HG03558 (cell line): ENCODE measurements at regions not wholly inside any gene's neighbourhood (a gene's known extent, or its start where the extent isn't known, plus 50 kb on each side); places are given as distances from the start of the nearest gene placed in this dataset.
"Not testable (repeated sequence)": the region's sequence is repeated elsewhere in the genome, so short reads cannot be mapped to it uniquely, and the experiment has no call there.

Source experiments
- ATAC-seq: cut with Tn5 transposase; IDR thresholded peaks from one replicate; pipeline ENCODE4 v1.9.1; 2021; ENCODE audit warnings: moderate number of reproducible peaks; ENCODE audit not compliant: unreplicated experiment; ENCODE audit errors: extremely low read depth

GRCh38 chr9:71302776-71303175 is 181.4 kb upstream of the TRPM3 start:
- no peak for ATAC-seq

- no peak for ATAC-seq
Measured at GRCh38 chr9:71295928-71296327, 174.5 kb upstream of the TRPM3 start.

GRCh38 chr9:71286146-71286545 is 164.7 kb upstream of the TRPM3 start:
- no peak for ATAC-seq

GRCh38 chr9:71285191-71285656 is 163.8 kb upstream of the TRPM3 start:
- peak; percentile 72 for ATAC-seq

- not testable (repeated sequence) for ATAC-seq
Measured at GRCh38 chr9:71282116-71282515, 160.7 kb upstream of the TRPM3 start.

- no peak for ATAC-seq
Measured at GRCh38 chr9:71279151-71279739, 157.8 kb upstream of the TRPM3 start.

- ATAC-seq, result no peak
Measured at GRCh38 chr9:71273613-71274012, 152.2 kb upstream of the TRPM3 start.

- ATAC-seq, result no peak
Measured at GRCh38 chr9:71271602-71272001, 150.2 kb upstream of the TRPM3 start.

- ATAC-seq, result no peak
Measured at GRCh38 chr9:71270554-71270953, 149.1 kb upstream of the TRPM3 start.

GRCh38 chr9:71269859-71270258 is 148.4 kb upstream of the TRPM3 start:
- no peak for ATAC-seq

- ATAC-seq, result no peak
Measured at GRCh38 chr9:71268871-71269635, 147.6 kb upstream of the TRPM3 start.

GRCh38 chr9:71263451-71263850 is 142.0 kb upstream of the TRPM3 start:
- no peak for ATAC-seq

- ATAC-seq, result not testable (repeated sequence)
Measured at GRCh38 chr9:71260419-71260818, 139.0 kb upstream of the TRPM3 start.

- ATAC-seq, result no peak
Measured at GRCh38 chr9:71254592-71255277, 133.3 kb upstream of the TRPM3 start.

- ATAC-seq, result no peak
Measured at GRCh38 chr9:71253011-71253410, 131.6 kb upstream of the TRPM3 start.

- no peak for ATAC-seq
Measured at GRCh38 chr9:71250581-71250980, 129.2 kb upstream of the TRPM3 start.

- ATAC-seq, result peak; percentile 52
Measured at GRCh38 chr9:71249729-71250317, 128.4 kb upstream of the TRPM3 start.

- ATAC-seq, result no peak
Measured at GRCh38 chr9:71245651-71246050, 124.2 kb upstream of the TRPM3 start.

- ATAC-seq, result no peak
Measured at GRCh38 chr9:71243951-71244350, 122.5 kb upstream of the TRPM3 start.

GRCh38 chr9:71242081-71242480 is 120.7 kb upstream of the TRPM3 start:
- no peak for ATAC-seq

GRCh38 chr9:71237051-71237450 is 115.6 kb upstream of the TRPM3 start:
- ATAC-seq, result no peak
